SK-N-SH treated with all-trans-retinoic acid at 6 μM for 48 hours (cell line): ENCODE measurements at regions not wholly inside any gene's neighbourhood (a gene's known extent, or its start where the extent isn't known, plus 50 kb on each side); places are given as distances from the start of the nearest gene placed in this dataset.

Experiments
- ARNTL ChIP-seq: fragments of 450-650 bp; formaldehyde crosslinking; IDR thresholded peaks from 2 replicates; pipeline ENCODE4 v1.5.0; 2020; ENCODE audit warnings: low read depth, mild to moderate bottlenecking, moderate library complexity, borderline replicate concordance
- BACH2 ChIP-seq: fragments of 250-450 bp; sonication (Bioruptor Pico); IDR thresholded peaks from 2 replicates; pipeline ENCODE4 v1.9.0; 2021; ENCODE audit warnings: mild to moderate bottlenecking, borderline replicate concordance
- CREB5 ChIP-seq: fragments of 250-450 bp; sonication (Bioruptor Pico); IDR thresholded peaks from 2 replicates; pipeline ENCODE4 v1.5.1; 2020; ENCODE audit warnings: low read depth, mild to moderate bottlenecking, moderate library complexity
- CSDC2 ChIP-seq: fragments of 250-450 bp; sonication (Bioruptor Pico); IDR thresholded peaks from 2 replicates; pipeline ENCODE4 v1.5.0; 2020; ENCODE audit warnings: mild to moderate bottlenecking, moderate library complexity
- OSR1 ChIP-seq: fragments of 250-450 bp; sonication (Bioruptor Pico); IDR thresholded peaks from 2 replicates; pipeline ENCODE4 v1.8.0; 2022; ENCODE audit warnings: moderate library complexity, mild to moderate bottlenecking, inconsistent platforms
- PATZ1 ChIP-seq: fragments of 250-450 bp; sonication (Bioruptor Pico); IDR thresholded peaks from 2 replicates; pipeline ENCODE4 v1.8.0; 2020; ENCODE audit warnings: mild to moderate bottlenecking, moderate library complexity, borderline replicate concordance
- RARB ChIP-seq: fragments of 250-450 bp; sonication (Bioruptor Pico); IDR thresholded peaks from 2 replicates; pipeline ENCODE4 v1.8.0; 2021; ENCODE audit warnings: mild to moderate bottlenecking, moderate library complexity
- SNAI2 ChIP-seq: fragments of 250-450 bp; sonication (Bioruptor Pico); IDR thresholded peaks from 2 replicates; pipeline ENCODE4 v1.5.0; 2020; ENCODE audit warnings: mild to moderate bottlenecking, moderate library complexity
- ZFP3 ChIP-seq: fragments of 250-450 bp; sonication (Bioruptor Pico); IDR thresholded peaks from 2 replicates; pipeline ENCODE4 v1.5.0; 2020; ENCODE audit warnings: mild to moderate bottlenecking, moderate library complexity
- ZNF565 ChIP-seq: fragments of 450-650 bp; formaldehyde crosslinking; conservative IDR thresholded peaks from 2 replicates; pipeline ENCODE4 v1.5.0; 2020; ENCODE audit warnings: low read depth, mild to moderate bottlenecking, moderate library complexity
- ZNF8 ChIP-seq: fragments of 450-650 bp; formaldehyde crosslinking; IDR thresholded peaks from 2 replicates; pipeline ENCODE4 v1.5.0; 2020; ENCODE audit warnings: mild to moderate bottlenecking, moderate library complexity

GRCh38 chr5:37991301-37992299 is 151.8 kb upstream of the GDNF start:
- TF ChIP-seq ZNF8 (CRISPR knock-in tag) (no peak), BACH2 (CRISPR knock-in tag) (no peak), SNAI2 (CRISPR knock-in tag) (no peak), RARB (CRISPR knock-in tag) (no peak), OSR1 (CRISPR knock-in tag) (no peak), ARNTL (CRISPR knock-in tag) (no peak), CREB5 (no peak), PATZ1 (CRISPR knock-in tag) (no peak), ZNF565 (CRISPR knock-in tag) (no peak), ZFP3 (CRISPR knock-in tag) (no peak), CSDC2 (CRISPR knock-in tag) (no peak)
